Endothelial cell (in vitro differentiated cells): ENCODE measurements at regions not wholly inside any gene's neighbourhood (a gene's known extent, or its start where the extent isn't known, plus 50 kb on each side); places are given as distances from the start of the nearest gene placed in this dataset.
"Not testable (repeated sequence)": the region's sequence is repeated elsewhere in the genome, so short reads cannot be mapped to it uniquely, and the experiment has no call there.

Experiments used
- DNase-seq: peaks from one replicate; pipeline ENCODE4 v3.0.0; 2021; ENCODE audit warnings: low spot score
- H3K27ac Mint-ChIP-seq: one replicate; pipeline ENCODE4 v1.8.0; 2021; ENCODE audit warnings: mixed read lengths, inconsistent platforms; ENCODE audit not compliant: unreplicated experiment
- H3K27me3 Mint-ChIP-seq: one replicate; pipeline ENCODE4 v1.8.0; 2021; ENCODE audit warnings: mild to moderate bottlenecking, moderate library complexity, mixed read lengths, inconsistent platforms; ENCODE audit not compliant: unreplicated experiment
- H3K36me3 Mint-ChIP-seq: one replicate; pipeline ENCODE4 v1.8.0; 2021; ENCODE audit warnings: mild to moderate bottlenecking, low read depth, mixed read lengths, inconsistent platforms; ENCODE audit not compliant: unreplicated experiment
- H3K4me1 Mint-ChIP-seq: one replicate; pipeline ENCODE4 v1.8.0; 2021; ENCODE audit warnings: mild to moderate bottlenecking, mixed read lengths, inconsistent platforms; ENCODE audit not compliant: unreplicated experiment
- H3K4me3 Mint-ChIP-seq: one replicate; pipeline ENCODE4 v1.8.0; 2021; ENCODE audit warnings: mild to moderate bottlenecking, mixed read lengths, inconsistent platforms; ENCODE audit not compliant: unreplicated experiment
- H3K9me3 Mint-ChIP-seq: one replicate; pipeline ENCODE4 v1.8.0; 2021; ENCODE audit warnings: mixed read lengths, inconsistent platforms; ENCODE audit not compliant: unreplicated experiment
- CTCF ChIP-seq: fragments of 200-600 bp; sonication (generic); IDR thresholded peaks from one replicate; pipeline ENCODE4 v1.5.0; 2021; ENCODE audit warnings: antibody characterized with exemption; ENCODE audit not compliant: unreplicated experiment

DNA sequence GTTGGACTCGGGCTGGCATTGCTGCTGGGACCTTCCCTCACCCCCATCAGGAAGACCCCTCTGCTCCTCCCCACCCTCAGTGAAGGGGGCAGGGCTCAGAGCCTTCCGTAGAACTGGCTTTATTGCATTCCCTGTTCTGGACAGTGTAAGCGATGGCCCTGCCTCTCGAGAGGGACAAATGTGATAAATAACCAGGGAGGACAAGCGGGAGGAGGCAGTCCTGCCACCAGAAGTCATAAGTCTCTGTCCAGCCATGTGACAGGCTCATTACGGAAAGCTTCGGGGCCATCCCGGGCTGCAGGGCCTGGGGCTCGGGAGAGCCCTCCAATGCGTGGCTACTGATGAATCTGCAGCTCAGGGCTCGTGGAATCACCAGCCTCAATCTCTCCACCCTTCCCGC lies 58.5 kb upstream of the MDGA1 start:
- Mint-ChIP-seq H3K9me3 (no peaks in the 10 kb centered on the region), H3K4me3 (no peak overlapping the region), H3K4me1 (peaks cover 5% of the 10 kb centered on the region), H3K36me3 (no peaks in the 10 kb centered on the region), H3K27me3 (peaks cover 9% of the 10 kb centered on the region), H3K27ac (no peak overlapping the region)
- DNase-seq: no peak
- TF ChIP-seq CTCF: no peak

- H3K9me3 Mint-ChIP-seq: no peaks in the 10 kb centered on the region
- H3K27me3 Mint-ChIP-seq: peaks cover 7% of the 10 kb centered on the region
- H3K36me3 Mint-ChIP-seq: peaks cover 4% of the 10 kb centered on the region
- no peak for DNase-seq
- peaks cover 22% of the 10 kb centered on the region for H3K4me1 Mint-ChIP-seq
- no peak overlapping the region for H3K4me3 Mint-ChIP-seq
- no peak for TF ChIP-seq CTCF
- no peak overlapping the region for H3K27ac Mint-ChIP-seq
Observed at GRCh38 chr6:37752718-37753117, 55.0 kb upstream of the MDGA1 start.

GRCh38 chr6:37749367-37749766 lies 51.7 kb upstream of the MDGA1 start:
- peak overlapping the region; percentile 8 for H3K4me3 Mint-ChIP-seq
- not testable (repeated sequence) for H3K27me3 Mint-ChIP-seq, H3K9me3 Mint-ChIP-seq, DNase-seq, H3K36me3 Mint-ChIP-seq
- H3K4me1 Mint-ChIP-seq: peaks cover 18% of the 10 kb centered on the region
- H3K27ac Mint-ChIP-seq: peak overlapping the region; percentile 59

GRCh38 chr6:37748118-37748517 lies 50.4 kb upstream of the MDGA1 start:
- peaks cover 18% of the 10 kb centered on the region for H3K4me1 Mint-ChIP-seq
- no peaks in the 10 kb centered on the region for H3K9me3 Mint-ChIP-seq
- TF ChIP-seq CTCF: no peak
- no peak overlapping the region for H3K4me3 Mint-ChIP-seq
- peaks cover 5% of the 10 kb centered on the region for H3K27me3 Mint-ChIP-seq
- H3K27ac Mint-ChIP-seq: no peak overlapping the region
- peaks cover 4% of the 10 kb centered on the region for H3K36me3 Mint-ChIP-seq
- no peak for DNase-seq
